ENCODE measurements at regions not wholly inside any gene's neighbourhood (a gene's known extent, or its start where the extent isn't known, plus 50 kb on each side); places are given as distances from the start of the nearest gene placed in this dataset.

DNA sequence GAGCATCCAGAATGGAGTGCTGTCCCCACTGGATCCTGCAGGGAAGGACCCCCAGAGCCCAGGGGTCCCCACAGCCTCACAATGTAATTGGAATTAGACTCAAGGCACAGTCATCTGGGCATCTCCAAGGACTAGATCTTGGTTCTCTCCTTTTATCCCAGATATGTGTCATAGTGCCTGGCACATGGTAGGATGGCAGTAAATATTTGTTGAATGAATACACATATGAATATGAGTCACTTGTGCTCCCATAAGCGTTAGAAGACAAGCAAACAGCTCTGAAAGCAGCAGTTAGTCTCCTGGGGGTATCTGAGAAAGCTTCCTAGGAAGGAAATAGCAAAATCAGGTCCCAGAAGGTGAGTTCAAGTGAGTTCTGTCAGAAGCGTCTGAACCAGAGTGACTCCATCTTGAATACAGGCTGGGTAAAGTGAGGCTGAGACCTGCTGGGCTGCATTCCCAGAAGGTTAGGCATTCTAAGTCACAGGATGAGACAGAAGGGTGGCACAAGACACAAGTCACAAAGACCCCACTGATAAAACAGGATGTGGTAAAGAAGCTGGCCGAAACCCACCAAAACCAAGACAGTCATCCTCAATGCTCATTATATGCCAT lies 234.1 kb upstream of the ID2 start:
- no peak overlapping the region for H3K27ac ChIP-seq (ENCODE audit: low read depth, low read length)
- peaks cover 3% of the 10 kb centered on the region for H3K4me1 ChIP-seq (ENCODE audit: control insufficient read depth, insufficient read depth, low read length)
- no peaks in the 10 kb centered on the region for H3K27me3 ChIP-seq (ENCODE audit: control insufficient read depth, insufficient read depth, low read length, poor library complexity, severe bottlenecking)
- TF ChIP-seq, protein P1, sequence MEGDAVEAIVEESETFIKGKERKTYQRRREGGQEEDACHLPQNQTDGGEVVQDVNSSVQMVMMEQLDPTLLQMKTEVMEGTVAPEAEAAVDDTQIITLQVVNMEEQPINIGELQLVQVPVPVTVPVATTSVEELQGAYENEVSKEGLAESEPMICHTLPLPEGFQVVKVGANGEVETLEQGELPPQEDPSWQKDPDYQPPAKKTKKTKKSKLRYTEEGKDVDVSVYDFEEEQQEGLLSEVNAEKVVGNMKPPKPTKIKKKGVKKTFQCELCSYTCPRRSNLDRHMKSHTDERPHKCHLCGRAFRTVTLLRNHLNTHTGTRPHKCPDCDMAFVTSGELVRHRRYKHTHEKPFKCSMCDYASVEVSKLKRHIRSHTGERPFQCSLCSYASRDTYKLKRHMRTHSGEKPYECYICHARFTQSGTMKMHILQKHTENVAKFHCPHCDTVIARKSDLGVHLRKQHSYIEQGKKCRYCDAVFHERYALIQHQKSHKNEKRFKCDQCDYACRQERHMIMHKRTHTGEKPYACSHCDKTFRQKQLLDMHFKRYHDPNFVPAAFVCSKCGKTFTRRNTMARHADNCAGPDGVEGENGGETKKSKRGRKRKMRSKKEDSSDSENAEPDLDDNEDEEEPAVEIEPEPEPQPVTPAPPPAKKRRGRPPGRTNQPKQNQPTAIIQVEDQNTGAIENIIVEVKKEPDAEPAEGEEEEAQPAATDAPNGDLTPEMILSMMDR (conservative IDR thresholded peaks at IDR 0.05): no peak
- no peaks in the 10 kb centered on the region for H3K36me3 Mint-ChIP-seq (ENCODE audit: low read depth)
- H3K9me3 ChIP-seq (ENCODE audit: control insufficient read depth, low read length): no peaks in the 10 kb centered on the region
- no peaks in the 10 kb centered on the region for H3K36me3 ChIP-seq (ENCODE audit: control insufficient read depth, insufficient read depth, low read length)
- 96 to 100% methylated on average over 2 to 3 of the region's 3 CpGs for WGBS, 2 experiments (ENCODE audit: insufficient coverage in 1 of 2, insufficient read length in 1 of 2)
- DNase-seq: no peak
- H3K9me3 Mint-ChIP-seq: peaks cover 10% of the 10 kb centered on the region
- peak overlapping the region; percentile 52 for H3K27ac Mint-ChIP-seq
- H3K4me1 Mint-ChIP-seq: peaks cover 42% of the 10 kb centered on the region
- H3K27me3 Mint-ChIP-seq (ENCODE audit: insufficient read depth): peaks cover 4% of the 10 kb centered on the region
- H3K9ac ChIP-seq (ENCODE audit: extremely low read depth, low read length, poor library complexity, severe bottlenecking): no peak overlapping the region
- no peak overlapping the region for H3K4me3 Mint-ChIP-seq
- no peak overlapping the region for H3K4me3 ChIP-seq (ENCODE audit: low read length)

DNA sequence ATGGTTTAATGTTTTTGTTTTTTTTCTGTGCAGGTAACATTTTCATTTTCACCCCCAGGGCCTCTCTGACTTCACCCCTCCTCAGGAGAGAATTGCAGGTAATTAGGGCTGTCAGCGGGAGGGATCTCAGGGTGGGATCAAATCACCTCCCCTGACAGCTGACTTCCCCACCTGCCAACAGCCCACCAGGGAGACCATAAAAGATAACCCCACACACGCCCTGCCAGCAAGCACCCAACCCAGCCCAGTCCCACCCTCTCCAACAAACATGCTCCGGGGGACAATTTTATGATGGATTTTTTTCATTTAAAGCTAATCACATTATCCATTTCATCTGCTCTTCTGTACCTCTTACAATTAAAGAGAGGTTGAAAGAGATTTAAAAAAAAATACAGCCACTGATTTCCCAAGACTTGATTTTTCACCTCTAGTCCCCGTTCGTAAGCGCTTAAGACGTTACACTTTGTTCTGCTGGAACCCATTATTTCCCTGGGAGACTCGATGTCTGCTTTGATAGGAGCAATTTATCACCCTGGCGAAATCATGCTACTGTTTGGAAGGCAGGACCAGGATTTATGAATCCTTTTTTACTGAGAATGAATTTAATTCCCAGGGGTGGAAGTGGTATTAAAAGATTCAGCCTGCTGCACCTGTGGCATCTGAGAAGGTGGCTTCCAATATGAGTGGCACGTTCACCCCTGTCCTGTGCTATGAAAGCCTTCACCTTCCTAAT lies 232.9 kb upstream of the ID2 start:
- Mint-ChIP-seq H3K4me3 (no peak overlapping the region), H3K27ac (no peak overlapping the region), H3K4me1 (peaks cover 43% of the 10 kb centered on the region), H3K27me3 (ENCODE audit: insufficient read depth) (peaks cover 8% of the 10 kb centered on the region), H3K36me3 (ENCODE audit: low read depth) (no peaks in the 10 kb centered on the region), H3K9me3 (peaks cover 10% of the 10 kb centered on the region)
- no peak overlapping the region for H3K4me3 ChIP-seq (ENCODE audit: low read length)
- no peaks in the 10 kb centered on the region for H3K36me3 ChIP-seq (ENCODE audit: control insufficient read depth, insufficient read depth, low read length)
- TF ChIP-seq, protein P1 (conservative IDR thresholded peaks at IDR 0.05): no peak
- H3K9me3 ChIP-seq (ENCODE audit: control insufficient read depth, low read length): no peaks in the 10 kb centered on the region
- peak; percentile 33 for DNase-seq
- H3K27ac ChIP-seq (ENCODE audit: low read depth, low read length): no peak overlapping the region
- WGBS, 2 experiments (ENCODE audit: insufficient coverage in 1 of 2, insufficient read length in 1 of 2): 81 to 89% methylated on average over 8 to 10 of the region's 10 CpGs
- H3K9ac ChIP-seq (ENCODE audit: extremely low read depth, low read length, poor library complexity, severe bottlenecking): no peak overlapping the region
- H3K27me3 ChIP-seq (ENCODE audit: control insufficient read depth, insufficient read depth, low read length, poor library complexity, severe bottlenecking): no peaks in the 10 kb centered on the region
- H3K4me1 ChIP-seq (ENCODE audit: control insufficient read depth, insufficient read depth, low read length): peaks cover 3% of the 10 kb centered on the region

DNA sequence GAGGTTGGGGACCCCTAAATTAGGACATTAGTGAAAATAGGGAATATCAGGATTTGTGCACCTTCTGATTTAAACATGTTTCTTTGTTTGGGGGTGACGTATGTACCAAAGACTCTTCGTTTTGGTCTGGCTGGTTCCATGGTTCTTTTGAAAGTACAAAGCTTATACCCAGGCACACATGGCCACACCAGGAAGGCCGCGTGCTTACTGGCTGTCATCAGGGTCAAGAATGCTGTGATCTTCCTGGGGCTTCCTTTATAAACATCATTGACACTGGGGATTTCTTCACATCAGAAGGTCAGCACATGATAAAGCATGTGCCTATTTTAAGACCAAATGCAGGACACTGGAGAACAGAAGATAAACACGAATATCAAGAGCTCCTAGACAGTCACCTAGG lies 230.6 kb upstream of the ID2 start:
- peaks cover 10% of the 10 kb centered on the region for H3K9me3 Mint-ChIP-seq
- no peaks in the 10 kb centered on the region for H3K9me3 ChIP-seq (ENCODE audit: control insufficient read depth, low read length)
- peaks cover 8% of the 10 kb centered on the region for H3K27me3 Mint-ChIP-seq (ENCODE audit: insufficient read depth)
- no peak overlapping the region for H3K27ac ChIP-seq (ENCODE audit: low read depth, low read length)
- H3K27ac Mint-ChIP-seq: no peak overlapping the region
- peaks cover 26% of the 10 kb centered on the region for H3K4me1 Mint-ChIP-seq
- no peaks in the 10 kb centered on the region for H3K36me3 ChIP-seq (ENCODE audit: control insufficient read depth, insufficient read depth, low read length)
- no peak overlapping the region for H3K4me3 Mint-ChIP-seq
- H3K4me1 ChIP-seq (ENCODE audit: control insufficient read depth, insufficient read depth, low read length): peaks cover 3% of the 10 kb centered on the region
- TF ChIP-seq, protein P1 (conservative IDR thresholded peaks at IDR 0.05): no peak
- H3K27me3 ChIP-seq (ENCODE audit: control insufficient read depth, insufficient read depth, low read length, poor library complexity, severe bottlenecking): no peaks in the 10 kb centered on the region
- H3K9ac ChIP-seq (ENCODE audit: extremely low read depth, low read length, poor library complexity, severe bottlenecking): no peak overlapping the region
- H3K4me3 ChIP-seq (ENCODE audit: low read length): no peak overlapping the region
- no peaks in the 10 kb centered on the region for H3K36me3 Mint-ChIP-seq (ENCODE audit: low read depth)
- 95 to 98% methylated on average over 5 of the region's 5 CpGs for WGBS, 2 experiments (ENCODE audit: insufficient coverage in 1 of 2, insufficient read length in 1 of 2)
- DNase-seq: no peak

All from endodermal cell (in vitro differentiated cells).